A549 (cell line): ENCODE measurements at regions not wholly inside any gene's neighbourhood (a gene's known extent, or its start where the extent isn't known, plus 50 kb on each side); places are given as distances from the start of the nearest gene placed in this dataset.

Experiments
- CHD2 ChIP-seq: fragments of 150-350 bp; IDR thresholded peaks from 2 replicates; pipeline ENCODE4 v1.6.1; 2014; ENCODE audit warnings: low read length; ENCODE audit not compliant: partially characterized antibody
- CTCF ChIP-seq: fragments of >200 bp; sonication (Bioruptor Twin); formaldehyde crosslinking; IDR thresholded peaks from 3 replicates; pipeline ENCODE4 v1.5.1; 2016
- GATA3 ChIP-seq: IDR thresholded peaks from 2 replicates; pipeline ENCODE4 v1.6.1; 2012; ENCODE audit warnings: borderline replicate concordance
- MYC ChIP-seq: IDR thresholded peaks from 2 replicates; pipeline ENCODE4 v1.6.1; 2012; ENCODE audit warnings: mild to moderate bottlenecking, inconsistent platforms, low read length, improper control_type of control experiment, borderline replicate concordance
- POLR2A ChIP-seq: IDR thresholded peaks from 2 replicates; pipeline ENCODE4 v1.6.1; 2012; ENCODE audit warnings: mild to moderate bottlenecking, low read length
- RFX5 ChIP-seq: fragments of 450-650 bp; IDR thresholded peaks from 2 replicates; pipeline ENCODE4 v1.7.1; 2014; ENCODE audit warnings: antibody characterized with exemption, mild to moderate bottlenecking, moderate library complexity
- SMC3 ChIP-seq: fragments of >200 bp; sonication (Bioruptor Twin); formaldehyde crosslinking; IDR thresholded peaks from 3 replicates; pipeline ENCODE4 v1.6.1; 2018; ENCODE audit warnings: inconsistent platforms
- TF ChIP-seq, protein P1 (sequence below): fragments of 450-650 bp; IDR thresholded peaks from 2 replicates; pipeline ENCODE4 v1.6.1; 2014; ENCODE audit warnings: antibody characterized with exemption

DNA sequence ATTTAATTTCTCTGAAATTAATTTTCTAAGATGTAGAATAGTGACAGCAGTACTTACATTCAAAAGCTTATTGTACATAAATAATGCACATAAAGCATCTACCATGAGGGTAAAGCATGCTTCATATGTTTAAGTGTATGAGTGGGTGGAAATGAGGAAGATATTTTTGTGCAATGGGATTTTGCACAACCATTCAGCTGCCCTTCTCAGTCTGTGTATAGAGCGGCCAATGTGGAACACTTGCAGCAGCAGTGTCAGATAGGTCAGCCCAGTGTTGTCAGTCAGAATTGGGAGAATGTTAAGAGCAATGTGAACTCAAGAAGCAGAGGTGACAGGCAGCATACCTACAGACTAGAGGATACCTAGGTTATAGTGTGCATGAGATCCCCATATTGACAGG is 72.5 kb upstream of the ATP2B1 start:
- no peak for TF ChIP-seq CTCF
- no peak for TF ChIP-seq CHD2
- TF ChIP-seq MYC, result no peak
- TF ChIP-seq SMC3, result no peak
- no peak for TF ChIP-seq GATA3
- TF ChIP-seq, protein P1, sequence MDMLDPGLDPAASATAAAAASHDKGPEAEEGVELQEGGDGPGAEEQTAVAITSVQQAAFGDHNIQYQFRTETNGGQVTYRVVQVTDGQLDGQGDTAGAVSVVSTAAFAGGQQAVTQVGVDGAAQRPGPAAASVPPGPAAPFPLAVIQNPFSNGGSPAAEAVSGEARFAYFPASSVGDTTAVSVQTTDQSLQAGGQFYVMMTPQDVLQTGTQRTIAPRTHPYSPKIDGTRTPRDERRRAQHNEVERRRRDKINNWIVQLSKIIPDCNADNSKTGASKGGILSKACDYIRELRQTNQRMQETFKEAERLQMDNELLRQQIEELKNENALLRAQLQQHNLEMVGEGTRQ, result no peak
- TF ChIP-seq POLR2A, result no peak
- no peak for TF ChIP-seq RFX5
